CD4-positive, alpha-beta T cell treated with Interleukin-12 subunit alpha and Interleukin-12 subunit beta, for 1 hour (primary cell): ENCODE measurements at regions not wholly inside any gene's neighbourhood (a gene's known extent, or its start where the extent isn't known, plus 50 kb on each side); places are given as distances from the start of the nearest gene placed in this dataset.

Experiments
- DNase-seq: peaks from one replicate; pipeline ENCODE4 v3.0.0-alpha.2; 2020

DNA sequence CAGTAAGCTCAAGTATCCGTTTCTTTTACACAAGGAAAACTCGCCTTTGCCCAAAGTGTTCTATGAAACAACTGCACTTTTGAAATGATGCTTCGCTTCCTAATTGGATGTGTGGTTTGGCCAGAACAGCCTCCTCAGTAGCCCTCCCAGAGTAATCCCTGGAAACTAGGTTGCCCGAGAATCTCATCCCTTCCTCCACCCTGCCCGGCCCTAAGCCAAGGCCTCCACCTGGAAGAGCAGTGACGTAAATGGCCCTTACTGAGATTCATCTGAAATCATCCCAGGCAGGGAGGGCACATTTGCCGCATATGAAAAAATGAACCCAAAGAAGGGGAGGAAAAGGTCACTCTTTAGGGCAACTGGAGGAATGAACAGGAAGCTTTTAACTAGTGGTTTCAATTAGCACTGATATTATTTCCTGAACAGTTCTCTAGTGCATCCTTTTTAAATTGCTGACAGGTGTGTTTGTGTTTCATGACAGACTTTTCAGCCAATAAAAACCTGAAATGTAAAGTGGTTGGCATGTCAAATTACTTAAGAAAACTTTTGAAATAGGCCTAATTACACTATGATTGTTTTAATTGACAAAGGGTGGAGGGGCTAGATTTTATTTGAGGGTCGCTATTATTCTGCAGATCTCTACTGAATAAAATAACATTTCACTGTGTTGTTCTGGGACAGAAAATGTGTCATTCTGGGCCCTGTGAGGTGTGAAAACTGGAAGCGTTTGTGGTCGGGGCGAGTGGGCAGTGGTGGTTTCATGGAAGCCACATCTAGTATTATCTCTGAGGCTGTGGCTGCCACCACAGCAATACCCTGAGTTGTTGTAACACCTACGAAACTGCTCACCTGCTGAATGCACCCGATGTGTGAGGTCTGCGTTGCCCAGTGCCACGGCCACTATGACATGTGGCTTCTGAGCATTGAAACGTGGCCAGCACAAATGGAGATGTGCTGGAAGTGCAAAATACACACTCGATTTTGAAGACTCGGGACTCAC is 112.1 kb downstream of the ZIC5 start:
- DNase-seq = peak; percentile 30

GRCh38 chr13:99857738-99858137 is 113.8 kb downstream of the ZIC5 start:
- DNase-seq = no peak

GRCh38 chr13:99855526-99856420 is 115.8 kb downstream of the ZIC5 start:
- no peak for DNase-seq

- DNase-seq = no peak
These were observed 117.2 kb downstream of the ZIC5 start for GRCh38 chr13:99854366-99854765.

DNA sequence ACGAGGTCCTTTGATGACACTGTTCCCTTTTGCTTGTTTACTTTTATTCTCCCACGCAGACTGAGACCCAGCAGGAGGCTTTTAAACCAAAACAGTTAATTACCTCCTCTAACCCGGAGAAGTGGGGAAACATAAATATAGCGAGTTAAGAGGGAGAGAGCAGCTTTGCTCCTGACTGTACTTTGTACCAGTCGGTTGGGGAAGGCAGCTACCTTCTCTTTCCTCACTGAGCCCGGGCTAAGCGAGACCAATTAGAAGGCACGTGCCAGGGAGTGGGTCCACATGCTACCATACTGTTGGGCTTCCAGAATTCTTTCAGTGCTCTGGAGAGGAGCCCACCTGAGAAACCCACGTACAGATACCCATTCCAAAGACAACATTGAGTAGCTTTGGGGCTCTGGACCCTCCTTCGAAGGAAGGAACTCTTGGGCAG is 124.2 kb downstream of the ZIC5 start:
- no peak for DNase-seq

- no peak for DNase-seq
These were observed 126.2 kb downstream of the ZIC5 start for GRCh38 chr13:99845161-99845874.

GRCh38 chr13:99844421-99844820 is 127.1 kb downstream of the ZIC5 start:
- DNase-seq = no peak

DNA sequence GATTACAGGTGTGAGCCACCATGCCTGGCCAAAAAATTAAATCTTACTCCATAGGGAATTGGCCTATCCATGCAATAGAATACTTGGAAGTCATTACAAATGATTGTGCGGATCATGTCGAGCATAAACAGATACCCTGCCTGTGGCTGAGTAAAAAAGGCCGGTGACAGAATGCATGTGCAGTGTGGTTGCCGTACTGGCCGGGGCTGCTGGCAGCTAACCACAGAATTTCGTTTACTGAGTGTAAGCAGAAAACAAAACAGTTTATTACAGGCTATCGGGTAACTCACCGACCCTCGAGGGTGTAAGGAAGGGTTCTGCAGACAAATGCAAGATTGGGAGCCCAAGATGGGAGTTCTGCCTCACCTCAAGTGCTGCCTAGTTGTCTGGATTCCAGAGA is 127.7 kb downstream of the ZIC5 start:
- DNase-seq = no peak

DNA sequence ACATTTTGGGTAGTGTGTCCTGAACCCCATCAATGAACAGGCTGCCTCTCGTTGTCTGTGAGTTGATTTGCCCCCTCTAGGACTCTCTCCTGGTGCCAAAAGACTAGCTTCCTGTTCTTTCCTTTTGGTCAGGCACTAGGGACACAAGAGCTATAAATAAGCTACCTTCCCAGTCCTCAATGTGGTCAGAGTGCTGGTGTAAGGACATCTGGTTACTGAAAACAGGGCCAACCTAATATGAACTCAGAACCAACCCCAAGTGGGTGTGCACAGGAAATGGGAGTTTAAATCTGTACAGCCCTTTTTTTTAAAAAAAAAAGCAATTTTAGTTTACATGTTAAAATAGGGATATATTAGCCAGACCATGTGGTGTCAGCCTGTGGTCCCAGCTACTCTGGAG is 129.2 kb downstream of the ZIC5 start:
- no peak for DNase-seq

- no peak for DNase-seq
These were observed 135.3 kb downstream of the ZIC5 start for GRCh38 chr13:99836291-99836690.

DNA sequence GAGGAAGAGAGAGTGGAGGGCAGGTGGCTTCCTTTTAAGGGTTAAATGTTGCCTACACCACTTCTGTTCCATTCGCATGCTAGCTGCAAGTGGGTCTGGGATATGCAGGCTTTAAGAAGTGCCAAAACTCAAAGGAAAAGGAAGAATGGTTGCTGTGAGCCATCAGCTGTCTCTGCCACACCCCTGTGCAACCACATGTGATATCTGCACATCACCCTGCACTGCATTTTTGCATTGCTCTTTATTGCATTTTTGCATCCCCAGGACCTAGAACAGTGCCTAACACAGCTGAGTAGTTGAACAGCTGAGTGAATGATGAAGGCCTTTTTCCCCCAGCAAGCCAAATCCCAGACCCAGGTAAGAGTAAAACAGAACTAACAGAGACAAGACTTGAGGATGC is 136.1 kb downstream of the ZIC5 start:
- no peak for DNase-seq

GRCh38 chr13:99834246-99834645 is 137.3 kb downstream of the ZIC5 start:
- DNase-seq = no peak

- no peak for DNase-seq
These were observed 139.2 kb downstream of the ZIC5 start for GRCh38 chr13:99832347-99832746.

DNA sequence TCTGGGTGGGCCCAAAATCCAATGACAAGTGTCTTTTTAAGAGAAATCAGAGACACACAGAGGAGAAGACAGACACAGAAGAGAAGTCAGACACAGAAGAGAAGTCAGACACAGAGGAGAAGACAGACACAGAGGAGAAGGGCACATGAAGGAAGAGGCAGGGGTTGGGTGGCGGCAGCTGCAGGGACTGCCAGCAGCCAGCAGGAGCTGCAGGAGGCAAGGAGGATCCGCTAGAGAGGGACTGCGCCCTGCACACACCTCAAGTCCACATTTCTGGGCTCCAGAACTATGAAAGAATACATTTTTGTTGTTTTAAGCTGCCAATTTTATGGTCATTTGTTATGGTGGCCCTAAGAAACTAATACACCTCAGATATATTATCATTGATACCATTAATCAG is 140.6 kb downstream of the ZIC5 start:
- DNase-seq = no peak

GRCh38 chr13:99829593-99830239 is 141.9 kb downstream of the ZIC5 start:
- no peak for DNase-seq

- no peak for DNase-seq
These were observed 142.4 kb downstream of the ZIC5 start for GRCh38 chr13:99829161-99829560.

GRCh38 chr13:99828735-99829134 is 142.8 kb downstream of the ZIC5 start:
- no peak for DNase-seq

- no peak for DNase-seq
These were observed 143.4 kb downstream of the ZIC5 start for GRCh38 chr13:99828123-99828522.

- no peak for DNase-seq
These were observed 144.4 kb downstream of the ZIC5 start for GRCh38 chr13:99827011-99827772.

DNA sequence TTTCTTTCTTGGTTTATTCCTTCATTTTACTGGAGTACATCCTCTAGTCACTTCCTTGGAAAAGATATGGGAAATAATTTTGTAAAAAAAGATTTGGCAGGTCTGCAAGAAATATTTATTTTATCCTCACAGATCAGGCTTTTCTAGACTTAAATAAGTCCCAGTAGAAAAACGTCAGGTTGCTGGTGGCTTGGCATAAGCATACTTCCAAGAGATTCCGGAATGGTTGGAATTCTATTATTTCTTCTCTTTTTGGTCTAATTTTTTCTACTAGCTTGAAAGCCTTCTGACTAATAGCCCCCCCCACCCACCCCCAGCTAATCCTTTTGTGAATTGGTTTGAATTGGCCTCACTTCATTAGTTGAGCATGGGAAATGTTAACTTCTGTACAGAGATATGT is 147.6 kb downstream of the ZIC5 start:
- no peak for DNase-seq

DNA sequence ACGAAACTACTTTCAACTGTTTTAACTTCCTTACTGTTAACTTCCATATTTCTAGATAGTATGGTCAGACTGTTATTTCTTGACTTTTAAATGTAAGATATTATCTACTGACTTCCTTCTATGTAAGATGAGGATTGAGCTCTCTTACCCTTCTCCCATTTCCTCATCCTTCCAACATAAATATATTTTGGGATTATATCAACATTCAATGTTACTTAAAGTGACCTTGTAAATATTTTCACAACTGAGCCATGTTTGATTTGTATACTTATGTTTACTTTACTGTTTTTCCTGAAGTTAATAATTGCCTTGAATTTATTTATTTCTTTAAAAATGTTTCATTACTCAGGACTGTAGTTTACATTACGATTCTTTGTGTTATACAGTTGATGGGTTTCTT is 148.7 kb downstream of the ZIC5 start:
- DNase-seq = no peak

DNA sequence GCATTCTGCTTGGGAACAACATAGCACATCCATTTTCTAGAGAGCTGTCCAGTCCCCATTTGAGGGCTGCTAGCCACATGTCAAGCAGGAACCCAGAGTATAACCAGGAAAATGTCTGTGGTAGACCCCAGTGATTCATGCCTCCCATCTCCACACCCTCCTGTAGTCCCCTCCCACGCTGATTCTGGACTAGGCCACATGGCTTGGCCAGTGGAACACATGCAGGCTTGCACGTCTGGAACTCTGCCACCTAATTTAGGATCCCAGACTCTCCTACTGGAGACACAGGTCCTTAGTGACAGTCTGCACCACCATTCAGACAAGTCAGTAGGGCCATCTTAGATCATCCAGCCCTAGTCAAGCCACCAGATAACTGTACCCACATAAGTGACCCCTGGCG is 149.8 kb downstream of the ZIC5 start:
- DNase-seq = no peak
